ENCODE measurements at regions not wholly inside any gene's neighbourhood (a gene's known extent, or its start where the extent isn't known, plus 50 kb on each side); places are given as distances from the start of the nearest gene placed in this dataset.

- TF ChIP-seq CTCF (IDR thresholded peaks at IDR 0.05; ENCODE audit: borderline replicate concordance, extremely low read depth, low read length, poor library complexity, severe bottlenecking) (no peak), EZH2 (IDR thresholded peaks at IDR 0.05; ENCODE audit: borderline replicate concordance, low read depth, low read length, severe bottlenecking) (no peak)
These were observed 168.9 kb upstream of the FER start for GRCh38 chr5:108578791-108579190.
